Mesendoderm (in vitro differentiated cells): ENCODE measurements at regions not wholly inside any gene's neighbourhood (a gene's known extent, or its start where the extent isn't known, plus 50 kb on each side); places are given as distances from the start of the nearest gene placed in this dataset.

Experiments
- DNase-seq: peaks from one replicate; pipeline ENCODE4 v3.0.0; 2013
- H2AK5ac ChIP-seq: 2 replicates; pipeline ENCODE4 v1.6.1; 2013; ENCODE audit warnings: low read length, inconsistent platforms
- H2BK120ac ChIP-seq: 2 replicates; pipeline ENCODE4 v1.6.1; 2013; ENCODE audit warnings: low read depth, mild to moderate bottlenecking, low read length, moderate library complexity, mixed read lengths
- H2BK15ac ChIP-seq: replicated peaks from 2 replicates; pipeline ENCODE4 v1.6.1; 2013; ENCODE audit warnings: low read depth, mild to moderate bottlenecking, moderate library complexity
- H2BK5ac ChIP-seq: 2 replicates; pipeline ENCODE4 v1.6.1; 2013; ENCODE audit warnings: low read length, inconsistent platforms
- H3K18ac ChIP-seq: 2 replicates; pipeline ENCODE4 v1.6.1; 2013; ENCODE audit warnings: mild to moderate bottlenecking, low read length, mixed read lengths
- H3K23ac ChIP-seq: one replicate; pipeline ENCODE4 v1.6.1; 2013; ENCODE audit warnings: low read length
- H3K27ac ChIP-seq: 2 replicates; pipeline ENCODE4 v1.5.1; 2013; ENCODE audit warnings: low read depth, mild to moderate bottlenecking, inconsistent platforms, low read length, moderate library complexity
- H3K27me3 ChIP-seq: 2 replicates; pipeline ENCODE4 v1.6.1; 2013; ENCODE audit warnings: low read length, control low read depth, mild to moderate bottlenecking, inconsistent platforms; ENCODE audit not compliant: insufficient read depth, poor library complexity
- H3K36me3 ChIP-seq: 2 replicates; pipeline ENCODE4 v1.6.1; 2013; ENCODE audit warnings: low read length, inconsistent platforms; ENCODE audit not compliant: control insufficient read depth, insufficient read depth
- H3K4ac ChIP-seq: one replicate; pipeline ENCODE4 v1.6.1; 2013; ENCODE audit warnings: low read depth, mild to moderate bottlenecking, low read length, moderate library complexity
- H3K4me1 ChIP-seq: 2 replicates; pipeline ENCODE4 v1.6.1; 2013; ENCODE audit warnings: low read depth, low read length, inconsistent platforms; ENCODE audit not compliant: control insufficient read depth
- H3K4me2 ChIP-seq: 2 replicates; pipeline ENCODE4 v1.6.1; 2013; ENCODE audit warnings: low read length
- H3K4me3 ChIP-seq: 2 replicates; pipeline ENCODE4 v1.5.1; 2013; ENCODE audit warnings: mild to moderate bottlenecking, low read length
- H3K56ac ChIP-seq: one replicate; pipeline ENCODE4 v1.6.1; 2013; ENCODE audit warnings: low read length
- H3K79me1 ChIP-seq: 2 replicates; pipeline ENCODE4 v1.6.1; 2013; ENCODE audit warnings: low read length, inconsistent platforms
- H3K79me2 ChIP-seq: 2 replicates; pipeline ENCODE4 v1.6.1; 2013; ENCODE audit warnings: mild to moderate bottlenecking, low read length; ENCODE audit not compliant: control insufficient read depth, insufficient read depth
- H3K9ac ChIP-seq: 2 replicates; pipeline ENCODE4 v1.6.1; 2013; ENCODE audit warnings: low read length, inconsistent platforms
- H4K5ac ChIP-seq: one replicate; pipeline ENCODE4 v1.6.1; 2013; ENCODE audit warnings: low read length
- H4K8ac ChIP-seq: one replicate; pipeline ENCODE4 v1.6.1; 2013; ENCODE audit warnings: low read depth, mild to moderate bottlenecking, control low read depth, low read length, moderate library complexity
- WGBS: extraction: QIAGEN DNeasy Blood & Tissue Kit; methylation state at CpG from one replicate; pipeline ENCODE4 v1.1.7; 2013; ENCODE audit warnings: low lambda C conversion rate, missing lambda C conversion rate; ENCODE audit not compliant: insufficient coverage; ENCODE audit errors: extremely low coverage; 5-methylcytosine and 5-hydroxymethylcytosine counted together

DNA sequence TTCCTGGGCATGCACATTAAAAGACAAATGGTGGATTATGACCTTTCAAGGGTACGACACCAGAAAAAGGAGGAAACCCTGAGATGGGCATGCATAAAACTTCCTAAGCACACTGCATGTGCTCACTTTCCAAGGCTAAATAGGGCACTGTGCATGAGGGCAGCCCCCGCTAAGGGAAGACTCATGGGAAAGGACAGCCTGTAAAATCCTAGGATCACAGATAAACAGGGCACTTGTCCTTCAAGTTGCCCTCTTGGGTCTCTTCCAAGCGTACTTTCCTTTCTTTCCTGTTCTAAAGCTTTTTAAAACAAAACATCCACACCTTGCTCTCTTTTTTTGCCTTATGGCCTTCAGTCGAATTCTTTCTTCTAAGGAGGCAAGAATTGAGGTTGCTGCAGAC is 106.5 kb upstream of the SYNCRIP start:
- no peaks in the 10 kb centered on the region for H3K79me1 ChIP-seq
- no peak overlapping the region for H3K27ac ChIP-seq
- no peaks in the 10 kb centered on the region for H3K36me3 ChIP-seq
- H3K79me2 ChIP-seq, result no peaks in the 10 kb centered on the region
- no peak overlapping the region for H3K4ac ChIP-seq
- no peak overlapping the region for H3K18ac ChIP-seq
- no peaks in the 10 kb centered on the region for H3K4me1 ChIP-seq
- no peak overlapping the region for H2BK120ac ChIP-seq
- no peak overlapping the region for H3K23ac ChIP-seq
- WGBS, result no CpG with 5 or more reads among the region's 4 CpGs
- no peak overlapping the region for H3K4me3 ChIP-seq
- no peak overlapping the region for H3K56ac ChIP-seq
- H2BK5ac ChIP-seq, result no peak overlapping the region
- H4K8ac ChIP-seq, result no peak overlapping the region
- H3K9ac ChIP-seq, result no peak overlapping the region
- no peaks in the 10 kb centered on the region for H3K27me3 ChIP-seq
- H2BK15ac ChIP-seq, result no peak overlapping the region
- DNase-seq, result no peak
- H4K5ac ChIP-seq, result no peak overlapping the region
- H3K4me2 ChIP-seq, result no peak overlapping the region
- no peak overlapping the region for H2AK5ac ChIP-seq

GRCh38 chr6:85747666-85748065 is 105.0 kb upstream of the SYNCRIP start:
- Histone ChIP-seq H3K36me3 (no peaks in the 10 kb centered on the region), H2BK5ac (no peak overlapping the region), H4K8ac (no peak overlapping the region), H2BK15ac (no peak overlapping the region), H3K27me3 (no peaks in the 10 kb centered on the region), H3K56ac (no peak overlapping the region), H3K79me2 (no peaks in the 10 kb centered on the region), H3K4ac (no peak overlapping the region), H3K79me1 (no peaks in the 10 kb centered on the region), H4K5ac (no peak overlapping the region), H3K4me1 (no peaks in the 10 kb centered on the region), H2BK120ac (no peak overlapping the region), H3K9ac (no peak overlapping the region), H3K23ac (no peak overlapping the region), H3K18ac (no peak overlapping the region), H2AK5ac (no peak overlapping the region), H3K4me3 (no peak overlapping the region), H3K27ac (no peak overlapping the region), H3K4me2 (no peak overlapping the region)
- no CpG with 5 or more reads among the region's 1 CpG for WGBS
- no peak for DNase-seq

DNA sequence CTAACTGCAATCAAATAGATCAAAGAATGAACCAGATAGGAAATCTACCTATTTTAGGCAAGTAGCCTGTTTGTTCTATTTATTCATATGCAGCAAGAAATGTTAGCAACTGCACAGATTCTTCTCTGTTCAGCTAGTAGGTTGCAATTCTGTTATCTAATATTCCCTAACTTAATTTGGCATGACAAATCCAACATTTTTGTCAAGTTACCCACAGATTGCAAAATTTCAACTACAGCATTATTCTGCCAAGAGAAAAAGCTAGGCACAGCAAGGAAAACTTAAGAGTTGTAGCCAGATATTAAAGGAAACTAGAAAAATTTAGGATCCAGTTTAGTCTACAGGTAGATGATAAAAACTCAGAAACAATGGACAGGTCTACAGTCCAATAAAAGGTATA is 104.4 kb upstream of the SYNCRIP start:
- H3K27me3 ChIP-seq, result no peaks in the 10 kb centered on the region
- no peaks in the 10 kb centered on the region for H3K4me1 ChIP-seq
- H3K36me3 ChIP-seq, result no peaks in the 10 kb centered on the region
- no peak overlapping the region for H3K56ac ChIP-seq
- no peak overlapping the region for H3K4me2 ChIP-seq
- H3K79me1 ChIP-seq, result no peaks in the 10 kb centered on the region
- no peak overlapping the region for H3K27ac ChIP-seq
- no peak overlapping the region for H2BK15ac ChIP-seq
- H3K9ac ChIP-seq, result no peak overlapping the region
- no peak overlapping the region for H3K23ac ChIP-seq
- H3K79me2 ChIP-seq, result no peaks in the 10 kb centered on the region
- H3K4me3 ChIP-seq, result no peak overlapping the region
- no peak overlapping the region for H4K8ac ChIP-seq
- no peak overlapping the region for H2AK5ac ChIP-seq
- H2BK5ac ChIP-seq, result no peak overlapping the region
- no peak overlapping the region for H2BK120ac ChIP-seq
- no peak for DNase-seq
- no peak overlapping the region for H3K18ac ChIP-seq
- H3K4ac ChIP-seq, result no peak overlapping the region
- H4K5ac ChIP-seq, result no peak overlapping the region

- Histone ChIP-seq H3K27me3 (no peaks in the 10 kb centered on the region), H3K56ac (no peak overlapping the region), H2BK120ac (no peak overlapping the region), H2BK5ac (no peak overlapping the region), H3K79me2 (no peaks in the 10 kb centered on the region), H4K8ac (no peak overlapping the region), H3K23ac (no peak overlapping the region), H3K36me3 (no peaks in the 10 kb centered on the region), H2BK15ac (no peak overlapping the region), H3K27ac (no peak overlapping the region), H3K79me1 (no peaks in the 10 kb centered on the region), H3K4ac (no peak overlapping the region), H3K4me2 (no peak overlapping the region), H4K5ac (no peak overlapping the region), H2AK5ac (no peak overlapping the region), H3K18ac (no peak overlapping the region), H3K4me3 (no peak overlapping the region), H3K9ac (no peak overlapping the region), H3K4me1 (no peaks in the 10 kb centered on the region)
- WGBS, result no CpG with 5 or more reads among the region's 4 CpGs
- DNase-seq, result no peak
Measured at GRCh38 chr6:85744433-85744970, 101.8 kb upstream of the SYNCRIP start.

GRCh38 chr6:85726206-85726605 is 83.5 kb upstream of the SYNCRIP start:
- no peaks in the 10 kb centered on the region for H3K27me3 ChIP-seq
- H2BK5ac ChIP-seq, result no peak overlapping the region
- H3K4me3 ChIP-seq, result no peak overlapping the region
- H3K56ac ChIP-seq, result no peak overlapping the region
- H2BK15ac ChIP-seq, result no peak overlapping the region
- no peak overlapping the region for H4K5ac ChIP-seq
- no peak overlapping the region for H3K9ac ChIP-seq
- no peak overlapping the region for H3K23ac ChIP-seq
- DNase-seq, result peak; percentile 56
- no peak overlapping the region for H2AK5ac ChIP-seq
- H3K79me1 ChIP-seq, result no peaks in the 10 kb centered on the region
- H2BK120ac ChIP-seq, result no peak overlapping the region
- H3K79me2 ChIP-seq, result no peaks in the 10 kb centered on the region
- H3K4me2 ChIP-seq, result no peak overlapping the region
- H3K4me1 ChIP-seq, result no peaks in the 10 kb centered on the region
- no peak overlapping the region for H4K8ac ChIP-seq
- H3K27ac ChIP-seq, result no peak overlapping the region
- no peak overlapping the region for H3K4ac ChIP-seq
- no peaks in the 10 kb centered on the region for H3K36me3 ChIP-seq
- no peak overlapping the region for H3K18ac ChIP-seq

GRCh38 chr6:85715797-85716196 is 73.1 kb upstream of the SYNCRIP start:
- no peak overlapping the region for H3K56ac ChIP-seq

More at GRCh38 chr6:85715797-85716196, 73.1 kb upstream of the SYNCRIP start:
- Histone ChIP-seq H3K27me3 (no peaks in the 10 kb centered on the region), H3K4me2 (no peak overlapping the region), H2BK120ac (no peak overlapping the region), H3K4me1 (no peaks in the 10 kb centered on the region), H3K9ac (no peak overlapping the region), H3K36me3 (no peaks in the 10 kb centered on the region), H3K27ac (no peak overlapping the region), H4K5ac (no peak overlapping the region), H4K8ac (no peak overlapping the region), H2BK5ac (no peak overlapping the region), H3K4me3 (no peak overlapping the region), H3K79me2 (no peaks in the 10 kb centered on the region), H3K4ac (no peak overlapping the region), H3K23ac (no peak overlapping the region), H3K18ac (no peak overlapping the region), H2BK15ac (no peak overlapping the region), H2AK5ac (no peak overlapping the region), H3K79me1 (no peaks in the 10 kb centered on the region)
- no peak for DNase-seq
